ENCODE measurements at regions not wholly inside any gene's neighbourhood (a gene's known extent, or its start where the extent isn't known, plus 50 kb on each side); places are given as distances from the start of the nearest gene placed in this dataset.

DNA sequence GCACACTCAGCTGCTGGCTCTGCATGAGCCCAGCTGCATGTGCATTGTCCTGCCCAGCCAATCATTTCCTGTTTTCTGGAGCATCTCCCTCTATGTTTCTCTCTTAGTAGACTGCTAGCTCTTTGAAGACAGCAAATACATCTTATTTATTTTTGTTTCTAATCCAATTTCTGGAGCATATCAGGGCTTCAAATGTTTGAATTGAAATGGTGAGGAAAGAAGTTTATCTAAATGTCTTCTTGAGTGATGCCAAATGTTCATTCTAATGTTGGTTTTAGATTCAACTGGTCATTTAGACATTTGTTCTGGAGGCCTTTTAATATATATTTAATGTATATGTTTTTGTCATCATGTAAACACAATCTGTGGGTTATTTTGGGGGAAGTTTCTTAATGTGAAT is 141.9 kb downstream of the DNAJB9 start:
- DNase-seq, result no peak

DNA sequence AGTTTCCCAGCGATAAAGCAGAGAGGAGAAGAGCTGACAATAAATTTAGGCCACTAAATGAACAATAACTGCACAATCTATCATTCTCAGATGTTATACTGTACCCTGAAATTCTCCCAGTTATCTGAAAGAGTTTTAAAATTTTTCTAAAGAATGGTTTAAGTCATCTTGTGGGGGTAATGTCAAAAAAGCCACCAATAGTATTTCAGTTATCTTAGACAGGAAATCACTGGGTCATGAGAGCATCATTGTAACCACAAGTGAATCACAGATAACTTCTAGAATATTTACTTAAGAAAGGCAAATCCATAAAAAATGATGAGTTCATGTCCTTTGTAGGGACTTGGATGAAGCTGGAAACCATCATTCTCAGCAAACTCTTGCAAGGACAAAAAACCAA is 147.1 kb downstream of the DNAJB9 start:
- DNase-seq, result no peak

DNA sequence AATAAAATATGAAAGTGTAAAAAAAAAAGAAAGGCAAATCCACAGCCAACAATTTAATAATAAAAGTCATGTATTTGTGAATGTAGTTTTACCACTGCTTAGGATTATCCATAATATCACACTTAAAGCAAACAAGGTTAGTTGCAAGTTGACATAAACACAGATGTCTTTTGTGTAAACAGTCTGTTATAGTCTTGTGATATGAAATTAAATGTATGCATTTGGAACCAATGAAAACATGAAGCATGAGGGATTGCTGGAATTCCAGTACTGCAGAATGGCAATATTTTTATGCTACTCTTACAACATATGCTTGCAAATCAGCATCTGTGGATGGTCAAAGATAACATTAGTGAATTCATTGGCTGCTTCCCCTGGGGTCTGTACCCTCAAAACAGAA is 148.1 kb downstream of the DNAJB9 start:
- no peak for DNase-seq

DNA sequence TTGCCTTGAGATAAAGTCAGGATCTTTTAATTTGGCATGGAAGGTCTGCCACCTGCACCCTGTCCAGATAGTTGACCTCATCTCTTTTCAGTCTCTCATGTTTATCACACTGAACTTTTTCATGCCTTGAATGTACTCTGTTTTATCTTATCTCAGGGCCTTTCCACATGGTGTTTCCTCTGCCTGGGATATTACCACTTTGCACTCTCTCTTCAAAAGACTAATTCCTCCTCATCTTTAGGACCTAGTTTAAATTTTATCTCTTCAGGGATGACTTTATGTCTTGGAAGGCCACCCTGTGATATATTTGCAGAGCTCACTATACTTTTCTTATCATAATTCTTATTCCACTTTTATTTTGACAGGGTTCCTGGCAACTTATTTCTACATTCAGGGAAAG is 150.0 kb downstream of the DNAJB9 start:
- DNase-seq, result no peak

DNA sequence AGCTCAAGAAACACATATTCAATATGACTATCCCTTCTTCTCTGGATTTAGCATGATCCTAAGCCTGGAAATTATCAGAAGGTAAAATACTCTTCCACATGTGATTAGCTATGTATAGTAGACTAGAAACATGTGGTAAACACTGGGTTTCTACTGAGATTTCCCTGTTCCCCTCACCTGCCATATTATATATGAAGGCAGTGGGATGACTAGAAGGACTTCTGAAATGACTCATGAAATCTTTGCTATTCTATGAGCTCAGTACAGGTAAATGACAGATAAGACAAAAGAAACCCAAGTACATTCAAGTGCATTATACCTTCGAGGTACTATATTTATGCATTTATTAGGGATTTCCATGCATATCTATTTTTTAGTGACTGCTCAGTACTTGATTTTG is 152.9 kb downstream of the DNAJB9 start:
- no peak for DNase-seq

DNA sequence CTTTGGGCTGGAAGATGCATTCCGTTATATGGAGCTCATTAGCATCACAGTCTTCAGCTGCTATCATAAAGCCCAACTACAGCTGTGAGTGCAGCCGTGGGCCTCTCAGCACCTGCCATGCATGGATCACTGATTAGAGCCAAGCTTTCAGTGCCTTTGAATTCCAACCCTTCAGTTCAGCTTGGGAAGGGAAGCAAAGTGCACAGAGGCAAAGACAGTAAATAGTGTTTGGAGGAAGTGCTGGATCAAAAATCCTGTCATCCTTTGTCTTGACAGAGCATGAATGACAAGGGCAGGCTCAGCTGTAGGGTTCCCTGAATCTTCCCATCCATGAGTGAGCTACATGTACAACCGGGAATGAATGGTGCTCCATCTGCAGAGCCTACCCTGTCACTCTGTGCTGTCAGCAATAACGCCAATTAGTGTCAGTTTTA is 153.7 kb downstream of the DNAJB9 start:
- peak; percentile 69 for DNase-seq

DNA sequence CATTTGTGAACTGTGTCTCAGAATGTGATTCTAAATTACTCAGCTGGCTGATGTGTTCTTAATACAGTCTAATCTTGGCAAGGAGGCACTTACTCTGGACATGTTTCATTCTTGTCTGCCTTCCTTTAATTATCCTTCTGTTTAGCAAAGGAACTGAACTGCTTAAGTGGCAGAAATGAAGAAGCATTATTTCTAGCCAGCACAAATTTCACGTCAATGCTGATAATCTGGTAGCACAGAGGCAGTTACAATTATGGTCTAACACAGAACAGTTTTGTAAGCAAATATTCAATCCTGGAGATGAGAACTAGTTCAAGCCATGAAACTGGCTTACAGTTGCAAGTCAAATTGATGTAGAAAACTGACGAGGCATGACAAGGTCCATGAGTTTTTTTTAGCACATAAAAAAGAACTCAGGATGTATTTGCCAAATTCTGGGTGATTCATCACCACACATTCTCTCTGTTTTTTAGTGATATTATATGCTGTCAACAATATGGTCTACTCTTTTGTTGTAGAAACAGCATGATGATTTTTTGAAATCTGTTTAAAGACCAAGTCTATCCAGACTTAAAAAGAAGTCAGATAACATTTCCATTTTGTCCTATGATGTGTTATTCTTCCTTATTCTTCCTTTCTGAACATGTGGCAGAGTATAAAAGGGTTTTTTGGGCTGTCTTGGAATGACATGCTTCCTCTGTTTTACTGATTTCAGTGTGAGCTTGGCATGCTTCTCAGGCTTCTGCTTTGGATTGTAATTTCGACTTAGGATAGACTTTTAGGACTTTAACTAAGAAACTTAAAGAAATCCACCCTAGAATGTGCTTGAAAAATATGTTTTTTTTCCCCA is 154.8 kb downstream of the DNAJB9 start:
- no peak for DNase-seq

DNA sequence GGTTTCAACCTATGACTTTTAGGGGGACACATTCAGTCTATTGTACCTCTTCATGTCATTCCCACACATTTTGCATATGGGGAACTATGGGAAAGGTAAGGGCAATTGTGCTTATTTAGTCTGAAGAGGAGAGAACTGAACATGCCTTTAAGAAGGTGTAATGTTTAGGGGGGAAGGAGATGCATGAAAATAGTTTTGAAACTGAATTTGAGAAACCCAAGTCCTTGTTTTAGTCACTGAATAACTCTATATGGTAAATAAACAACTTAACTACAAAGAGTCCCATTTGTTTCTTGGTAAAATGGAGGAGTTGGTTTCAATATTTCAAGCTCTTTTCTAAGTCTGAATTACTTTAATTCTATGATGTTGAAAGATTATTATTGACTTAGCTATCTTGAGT is 166.1 kb downstream of the DNAJB9 start:
- no peak for DNase-seq

DNA sequence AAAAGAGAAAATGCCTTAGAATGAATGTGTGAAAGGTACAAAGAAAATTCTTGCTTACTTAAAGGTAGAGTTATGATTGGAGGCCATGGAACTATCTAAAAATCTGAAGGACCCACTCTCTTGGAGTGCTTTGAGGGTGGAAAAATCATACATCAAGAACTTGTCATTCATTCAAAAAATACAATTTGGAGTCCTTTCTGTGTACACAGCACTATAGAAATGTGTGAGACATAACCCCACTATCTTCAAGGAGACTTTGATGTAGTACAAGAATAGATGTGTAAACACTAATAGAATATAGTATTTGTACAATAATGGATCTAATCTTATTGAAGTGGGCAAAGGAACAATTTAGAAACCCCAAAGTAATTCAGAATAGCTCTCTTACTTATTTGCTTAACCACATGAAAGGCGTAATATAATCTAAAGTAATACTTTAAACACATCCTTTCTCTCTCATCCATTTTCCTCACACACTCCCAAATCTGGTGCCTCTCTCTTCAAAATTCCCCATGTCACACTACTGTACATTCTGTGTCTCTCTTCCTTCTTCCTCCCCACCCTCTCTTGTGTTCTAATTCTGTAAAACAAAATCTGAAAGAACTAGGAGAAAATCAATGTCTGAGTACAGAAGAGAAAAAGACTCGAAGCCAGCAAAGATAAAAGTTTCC is 166.7 kb downstream of the DNAJB9 start:
- DNase-seq, result no peak

DNA sequence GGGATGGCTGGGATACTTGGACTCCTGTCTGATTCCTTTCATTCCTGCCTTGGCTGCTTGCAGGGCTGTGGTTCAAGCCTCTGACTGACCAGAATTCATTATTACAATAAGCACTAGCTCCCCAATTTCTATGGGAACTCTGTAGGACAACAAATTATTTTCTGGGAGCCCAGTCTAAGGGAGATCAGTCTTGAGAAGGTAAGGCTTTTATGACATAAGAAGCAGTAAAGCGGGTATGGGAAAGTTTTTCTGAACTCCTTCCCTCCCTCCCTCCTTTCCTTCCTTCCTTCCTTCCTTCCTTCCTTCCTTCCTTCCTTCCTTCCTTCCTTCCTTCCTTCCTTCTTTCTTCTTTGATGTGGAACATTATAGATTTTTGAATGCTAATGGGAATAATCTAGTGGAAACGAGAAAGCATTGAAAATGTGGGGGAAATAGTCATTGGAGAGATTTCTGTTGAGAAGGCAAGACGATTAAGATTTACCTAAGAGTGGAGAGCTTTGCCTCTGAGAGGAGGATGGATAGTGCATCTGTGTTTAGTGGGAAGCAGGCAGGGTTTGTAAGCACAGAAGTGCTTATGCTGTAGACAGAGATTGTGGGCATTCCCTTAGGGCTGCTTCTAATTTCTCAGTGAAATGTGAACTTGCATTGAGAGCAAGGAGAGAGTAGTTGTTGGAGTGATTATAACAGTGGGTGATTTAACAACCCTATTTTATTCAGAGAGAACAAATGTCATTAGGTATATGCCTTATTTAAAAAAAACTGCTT is 201.5 kb downstream of the DNAJB9 start:
- no peak for DNase-seq

DNA sequence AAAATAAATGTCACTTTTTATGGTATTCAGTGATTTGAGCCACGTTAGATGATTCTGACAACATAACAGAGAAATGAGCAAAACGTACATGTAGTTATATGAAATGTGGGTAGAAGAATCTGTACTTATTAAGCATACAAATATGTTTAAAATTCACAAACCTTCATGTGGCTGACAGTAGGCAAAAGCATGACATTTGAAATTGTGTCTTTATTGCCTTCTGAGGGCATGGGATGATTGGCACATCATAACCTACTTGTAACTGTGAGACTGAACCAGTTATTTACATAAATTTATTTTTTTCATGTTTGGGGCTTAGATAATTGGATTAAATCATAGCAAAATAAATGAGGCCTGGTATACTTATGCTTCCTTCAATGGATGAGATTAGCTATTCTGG is 202.2 kb downstream of the DNAJB9 start:
- DNase-seq, result no peak

DNA sequence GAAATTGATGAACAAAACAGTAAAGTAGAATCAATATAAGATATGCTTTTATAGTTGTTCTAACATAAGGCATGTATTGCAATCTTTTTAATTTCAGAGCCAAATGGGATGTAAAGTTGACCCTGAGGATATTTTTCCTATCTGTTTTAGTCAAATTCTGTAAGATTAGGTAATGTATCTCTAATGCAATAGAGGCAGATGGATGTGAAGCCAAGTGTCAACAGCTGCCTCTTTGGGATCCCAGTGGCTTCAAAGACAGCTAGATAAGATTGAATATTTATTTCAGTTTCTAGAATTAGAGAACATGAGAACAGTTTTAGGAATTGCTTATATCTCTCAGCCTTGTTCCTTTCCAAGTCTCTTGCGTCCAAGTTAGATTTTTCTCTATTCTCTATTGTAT is 208.3 kb downstream of the DNAJB9 start:
- no peak for DNase-seq

DNA sequence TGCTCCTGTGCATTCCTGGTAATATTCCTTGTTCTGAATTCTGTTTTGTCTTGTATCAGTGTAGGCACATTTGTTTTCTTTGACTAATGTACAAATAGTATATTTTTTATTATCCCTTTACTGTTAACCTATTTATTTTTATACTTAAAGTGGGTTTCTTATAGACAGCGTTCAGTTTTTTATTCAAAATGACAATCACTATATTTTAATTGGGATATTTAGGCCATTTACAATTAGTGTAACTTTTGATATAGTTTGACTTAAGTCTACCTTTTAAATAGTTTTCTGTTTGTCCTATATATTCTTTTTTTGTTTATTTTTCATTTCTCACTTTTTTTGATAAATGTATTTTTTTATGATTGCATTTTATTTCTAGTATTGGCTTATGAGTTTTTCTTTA is 219.8 kb downstream of the DNAJB9 start:
- no peak for DNase-seq

DNA sequence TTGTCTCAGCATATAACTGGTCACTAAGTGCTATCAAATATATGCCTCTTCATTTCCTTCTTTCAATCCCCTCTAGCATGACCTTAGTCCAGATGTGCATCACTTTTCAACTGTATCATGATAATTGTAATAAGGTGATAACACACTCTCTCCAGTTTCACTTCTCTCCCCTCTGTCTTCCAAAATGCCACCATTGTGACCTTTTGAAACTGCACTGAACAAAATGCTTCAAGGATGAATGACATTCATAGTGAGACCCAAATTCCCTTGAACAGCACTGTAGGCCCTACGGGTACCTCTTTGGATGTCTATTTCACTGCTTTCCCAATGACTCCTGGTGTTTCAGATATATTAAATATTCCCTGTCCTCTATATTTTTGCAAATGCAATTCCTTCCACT is 224.8 kb downstream of the DNAJB9 start:
- no peak for DNase-seq

DNA sequence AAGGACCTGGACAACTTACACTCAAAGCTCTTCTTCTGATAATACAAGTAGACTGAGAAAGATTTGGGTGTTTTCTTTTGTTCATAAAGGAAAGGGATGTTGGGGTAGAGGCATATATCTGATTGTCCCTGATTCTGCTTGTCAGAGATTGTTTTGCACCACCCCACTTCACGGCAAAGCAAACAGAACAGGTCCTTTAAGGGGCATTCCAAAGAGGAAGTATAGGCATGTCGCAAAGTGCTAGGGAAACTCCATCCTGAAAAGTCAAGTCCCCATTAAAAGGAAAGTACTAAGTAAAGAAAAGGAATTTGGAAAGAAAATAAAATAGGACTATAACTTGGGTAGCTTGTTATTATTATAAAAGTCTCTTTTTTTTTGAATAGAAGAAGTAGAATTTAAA is 233.0 kb downstream of the DNAJB9 start:
- DNase-seq, result no peak

DNA sequence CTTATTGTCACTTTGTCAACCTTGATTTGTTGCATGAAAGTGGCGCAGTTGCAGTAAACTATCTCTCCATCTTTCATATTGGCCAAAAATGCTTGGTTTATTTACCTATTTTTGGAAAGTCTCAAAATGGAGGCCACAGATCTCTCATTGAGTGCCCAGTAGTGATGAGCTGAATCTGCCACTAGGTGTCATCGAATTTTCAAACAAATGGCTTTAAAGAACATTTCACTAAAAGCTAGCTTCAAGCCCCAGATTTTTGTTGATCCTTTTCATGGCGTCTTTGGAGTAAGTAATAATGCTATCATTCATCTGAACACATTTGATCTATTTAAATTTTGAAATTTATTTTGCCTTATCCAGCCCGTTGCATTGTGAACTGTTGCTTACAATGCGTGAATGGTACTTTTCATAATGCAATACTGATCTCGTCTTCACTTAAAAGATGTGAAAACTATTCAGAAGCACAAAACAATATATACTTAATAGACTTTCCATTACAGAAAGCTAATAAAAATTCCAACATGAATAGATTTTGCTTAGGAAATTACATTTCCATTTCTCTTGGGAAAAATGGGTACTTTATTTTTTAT is 236.2 kb downstream of the DNAJB9 start:
- DNase-seq, result no peak

DNA sequence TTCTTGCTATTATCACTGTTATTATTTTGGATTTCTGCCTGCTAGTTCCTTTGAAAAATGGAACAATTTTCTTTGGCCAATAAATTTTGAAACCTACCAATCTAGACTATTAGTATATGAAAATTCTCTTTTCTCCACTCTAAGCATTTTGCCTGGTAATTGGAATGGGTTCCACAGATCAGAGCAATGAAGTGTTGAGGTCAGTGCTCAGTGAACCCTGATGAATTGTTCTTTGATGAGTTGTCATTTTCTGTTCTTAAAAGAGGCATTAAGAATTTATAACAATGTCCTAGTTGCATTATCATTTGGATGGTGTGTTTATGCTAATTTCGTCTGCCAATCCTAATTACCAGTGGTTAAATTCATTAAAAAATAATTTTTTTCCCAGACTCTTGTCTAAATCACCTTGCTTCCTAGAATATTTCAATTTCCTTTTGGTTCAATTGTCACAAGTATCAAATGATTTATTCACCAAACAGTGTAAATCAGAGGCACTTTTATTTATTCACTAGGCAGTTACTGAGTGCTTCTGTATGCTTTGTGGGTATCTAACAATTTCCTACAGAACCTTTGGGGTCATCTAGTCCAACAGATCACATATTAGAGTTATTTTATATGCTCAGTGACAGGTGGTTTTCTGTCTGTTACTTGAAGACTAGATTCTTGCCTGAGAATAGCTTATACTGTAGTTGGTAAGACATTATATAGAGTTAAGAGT is 239.0 kb downstream of the DNAJB9 start:
- no peak for DNase-seq

DNA sequence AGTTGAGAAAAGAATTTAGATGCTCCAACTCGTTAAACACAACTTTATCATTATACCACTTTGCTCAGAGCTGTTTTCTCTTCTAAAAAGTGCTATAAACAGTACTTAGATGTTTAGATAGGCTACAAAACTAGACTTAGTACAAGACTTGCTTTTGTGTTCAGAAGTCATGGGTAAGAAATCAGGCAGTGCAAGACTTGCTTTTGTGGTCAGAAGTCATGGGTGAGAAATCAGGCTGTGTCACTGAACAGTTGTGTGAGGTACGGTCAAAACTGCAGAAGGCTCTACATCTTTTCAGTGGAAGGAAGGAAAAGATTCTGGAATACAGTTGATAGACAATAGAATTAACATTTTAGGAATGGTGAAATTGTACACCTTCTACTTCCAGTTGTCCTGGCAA is 239.7 kb downstream of the DNAJB9 start:
- no peak for DNase-seq

DNA sequence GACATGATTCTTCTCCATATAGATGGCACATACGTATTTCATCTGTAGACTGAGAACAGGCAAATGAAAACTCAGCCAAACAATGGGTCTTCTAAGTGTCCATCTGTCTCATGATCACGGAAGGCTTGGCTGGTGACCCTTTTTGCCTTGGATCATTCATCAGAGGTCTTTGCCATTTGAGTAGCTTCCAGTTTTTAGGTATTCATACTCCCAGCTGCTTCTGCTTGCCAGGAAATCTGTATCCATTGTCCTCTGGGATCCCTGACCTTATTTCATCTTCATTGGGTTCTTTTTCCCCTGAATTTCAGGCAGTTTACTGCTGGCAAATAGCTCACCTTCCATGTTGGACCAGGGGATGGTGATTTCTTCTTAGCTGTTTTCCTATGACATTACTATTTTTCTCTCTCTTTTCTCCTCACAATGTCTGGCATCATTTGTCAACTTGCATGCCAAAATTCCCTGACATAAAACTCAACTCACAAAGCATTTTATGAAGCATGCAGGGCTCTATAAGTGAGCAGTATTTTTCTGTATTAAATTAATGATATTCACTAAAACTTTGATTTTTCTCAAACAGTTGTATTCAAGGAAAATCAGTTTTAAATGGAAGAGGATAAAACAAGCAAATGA is 241.2 kb downstream of the DNAJB9 start:
- peak; percentile 25 for DNase-seq

DNA sequence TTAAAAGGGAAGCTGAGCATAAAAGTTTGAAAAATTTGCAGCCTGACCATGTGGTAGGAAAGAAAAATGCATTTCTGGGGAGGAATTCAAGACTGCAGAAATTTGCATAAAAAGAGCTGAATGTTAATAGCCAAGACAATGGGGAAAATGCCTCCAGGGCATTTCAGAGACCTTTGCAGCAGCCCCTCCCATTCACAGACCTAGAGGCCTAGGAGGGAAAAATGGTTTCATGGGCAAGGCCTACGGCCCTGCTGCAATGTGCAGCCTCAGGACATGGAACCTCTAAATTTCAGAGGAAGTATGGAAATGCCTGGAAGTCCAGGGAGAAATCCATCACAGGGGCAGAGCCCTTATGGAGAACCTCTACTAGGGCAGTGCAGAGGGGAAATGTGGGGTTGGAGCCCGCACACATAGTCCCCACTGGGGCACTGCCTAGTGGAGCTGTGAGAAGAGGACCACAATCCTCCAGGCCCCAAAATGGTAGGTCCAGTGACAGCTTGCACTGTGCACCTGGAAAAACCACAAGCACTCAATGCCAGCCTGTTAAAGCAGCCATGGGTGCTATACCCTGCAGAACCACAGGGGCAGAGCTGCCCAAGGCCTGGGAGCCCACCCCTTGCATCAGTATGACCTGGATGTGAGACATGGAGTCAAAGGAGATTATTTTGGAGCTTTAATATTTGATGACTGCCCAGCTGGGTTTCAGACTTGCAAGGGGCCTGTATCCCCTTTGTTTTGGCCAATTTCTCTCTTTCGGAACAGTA is 243.8 kb downstream of the DNAJB9 start:
- DNase-seq, result no peak

DNA sequence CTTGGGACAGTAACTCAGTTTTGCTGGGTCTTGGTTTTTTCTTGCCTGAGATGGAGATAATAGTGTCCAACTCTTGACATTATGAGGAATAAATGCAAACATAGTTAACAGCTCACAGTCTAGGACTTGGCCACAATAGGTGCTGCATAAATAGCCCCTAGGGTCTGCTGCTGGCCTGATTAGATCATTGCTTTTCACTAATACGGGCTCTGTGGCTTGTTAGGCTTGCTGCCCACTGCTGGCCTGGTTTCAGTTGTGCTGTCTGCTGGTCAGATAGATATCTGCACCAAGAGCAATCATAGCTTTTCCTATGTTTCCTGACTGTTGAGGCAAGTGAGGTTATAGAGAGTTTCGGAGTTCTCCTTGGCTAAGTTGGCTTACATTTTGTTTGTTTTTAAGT is 246.1 kb downstream of the DNAJB9 start:
- DNase-seq, result no peak

Measured in right hindlimb (tissue), 1 donor.